Keratinocyte (primary cell): ENCODE measurements at regions not wholly inside any gene's neighbourhood (a gene's known extent, or its start where the extent isn't known, plus 50 kb on each side); places are given as distances from the start of the nearest gene placed in this dataset.

Experiments used
- DNase-seq: peaks from one replicate; pipeline ENCODE4 v3.0.0-alpha.2; 2011; ENCODE audit warnings: low read depth, missing footprints, low spot score
- FAIRE-seq: peaks from 2 replicates; lab custom pipeline; 2011; peaks lifted over from hg19 to GRCh38; lab: Jason Lieb, UNC
- H2AFZ ChIP-seq: 2 replicates; pipeline ENCODE4 v1.6.0; 2012; ENCODE audit warnings: low read length, control low read depth, inconsistent platforms; ENCODE audit not compliant: control insufficient read depth
- H3K27ac ChIP-seq: 2 replicates; pipeline ENCODE4 v1.5.1; 2011; ENCODE audit warnings: low read length; ENCODE audit not compliant: control insufficient read depth, insufficient read depth
- H3K27me3 ChIP-seq: 3 replicates; pipeline ENCODE4 v1.6.0; 2011; ENCODE audit warnings: low read length; ENCODE audit not compliant: control insufficient read depth, insufficient read depth; ENCODE audit errors: extremely low read depth
- H3K36me3 ChIP-seq, 2 experiments: 2 replicates in 1 of 2; 3 replicates in 1 of 2; pipeline ENCODE4 v1.5.1; 2011; ENCODE audit warnings: low read length in 2 of 2, mild to moderate bottlenecking in 1 of 2; ENCODE audit not compliant: control insufficient read depth in 2 of 2, insufficient read depth in 2 of 2; ENCODE audit errors: extremely low read depth in 1 of 2
- H3K4me1 ChIP-seq: 3 replicates; pipeline ENCODE4 v1.5.1; 2011; ENCODE audit warnings: low read length; ENCODE audit not compliant: control insufficient read depth, insufficient read depth; ENCODE audit errors: extremely low read depth
- H3K4me2 ChIP-seq: 3 replicates; pipeline ENCODE4 v1.6.0; 2011; ENCODE audit warnings: low read depth, low read length; ENCODE audit not compliant: control insufficient read depth, insufficient read depth; ENCODE audit errors: extremely low read depth
- H3K4me3 ChIP-seq, 3 experiments: fragments of 200-600 bp in 1 of 3; sonication (generic) in 1 of 3; 2 replicates in 2 of 3; 3 replicates in 1 of 3; pipeline ENCODE4 v1.5.1; 2011 to 2016; ENCODE audit warnings: low read length in 3 of 3, mild to moderate bottlenecking in 3 of 3, control low read depth in 2 of 3, inconsistent platforms in 1 of 3, low read depth in 1 of 3, mixed read lengths in 1 of 3, mixed run types in 1 of 3, moderate library complexity in 1 of 3; ENCODE audit not compliant: control insufficient read depth in 2 of 3, insufficient read depth in 2 of 3; ENCODE audit errors: extremely low read depth in 1 of 3
- H3K79me2 ChIP-seq: 2 replicates; pipeline ENCODE4 v1.6.0; 2012; ENCODE audit warnings: low read length; ENCODE audit not compliant: control insufficient read depth, insufficient read depth
- H3K9ac ChIP-seq: 3 replicates; pipeline ENCODE4 v1.6.0; 2011; ENCODE audit warnings: low read length; ENCODE audit not compliant: control insufficient read depth, insufficient read depth; ENCODE audit errors: extremely low read depth
- H3K9me1 ChIP-seq: 3 replicates; pipeline ENCODE4 v1.6.0; 2011; ENCODE audit warnings: low read length; ENCODE audit not compliant: control insufficient read depth, insufficient read depth; ENCODE audit errors: extremely low read depth
- H3K9me3 ChIP-seq: 2 replicates; pipeline ENCODE4 v1.5.1; 2012; ENCODE audit warnings: low read depth, low read length; ENCODE audit not compliant: control insufficient read depth
- H4K20me1 ChIP-seq: 3 replicates; pipeline ENCODE4 v1.6.0; 2011; ENCODE audit warnings: low read length; ENCODE audit not compliant: control insufficient read depth, insufficient read depth; ENCODE audit errors: extremely low read depth
- EZH2 ChIP-seq: IDR thresholded peaks from one replicate; pipeline ENCODE4 v1.6.1; 2012; ENCODE audit warnings: inconsistent platforms, mild to moderate bottlenecking, low read length, moderate library complexity
- dilution Hi-C: fragments of 300-500 bp; cut with MboI; formaldehyde crosslinking; loops from one replicate; pipeline ENCODE4 v1.7.0; 2020; ENCODE audit warnings: low sequenced_read_pairs; ENCODE audit not compliant: extremely low pct_ligation_motif_present
- TF ChIP-seq, protein P1 (sequence below), 3 experiments: IDR thresholded peaks in 1 of 3; conservative IDR thresholded peaks in 1 of 3; optimal IDR thresholded peaks in 1 of 3; 2 replicates in 2 of 3; 3 replicates in 1 of 3; pipeline versions ENCODE3 to v1.5.1; 2011; ENCODE audit warnings: low read length in 3 of 3, mild to moderate bottlenecking in 3 of 3, moderate library complexity in 2 of 3, control low read depth in 1 of 3, inconsistent platforms in 1 of 3; ENCODE audit not compliant: insufficient read depth in 2 of 3; ENCODE audit errors: extremely low read depth in 1 of 3

DNA sequence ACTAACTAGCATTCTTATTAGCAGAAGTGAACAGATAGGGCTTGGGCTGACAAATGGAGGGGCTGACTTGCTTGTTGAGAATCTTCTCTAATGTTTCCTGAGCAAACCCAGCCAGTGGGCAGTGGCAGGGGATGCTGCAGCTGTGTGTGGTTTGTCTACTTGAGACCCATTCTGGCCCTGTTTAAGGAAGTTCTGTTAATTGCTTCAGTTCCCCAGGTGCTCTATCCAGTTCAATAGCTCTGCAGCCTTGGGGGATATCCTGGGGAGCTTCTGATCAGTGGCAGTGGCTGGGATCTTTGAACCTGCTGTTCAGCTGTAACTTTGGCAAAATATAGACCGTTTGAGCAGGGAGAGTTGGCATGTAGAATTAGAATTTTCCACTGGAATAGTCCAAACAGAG lies 137.4 kb downstream of the ZNF326 start:
- Histone ChIP-seq H3K79me2 (no peaks in the 10 kb centered on the region), H3K36me3 (no peaks in the 10 kb centered on the region), H3K9me1 (no peaks in the 10 kb centered on the region), H3K27me3 (peaks cover 4% of the 10 kb centered on the region), H3K9me3 (no peaks in the 10 kb centered on the region), H2AFZ (no peak overlapping the region), H3K4me2 (no peak overlapping the region), H3K4me3 (no peak overlapping the region), H3K27ac (no peak overlapping the region), H3K4me1 (no peaks in the 10 kb centered on the region), H3K9ac (no peak overlapping the region), H4K20me1 (no peaks in the 10 kb centered on the region)
- no peak for DNase-seq
- no peak for FAIRE-seq
- TF ChIP-seq, protein P1, sequence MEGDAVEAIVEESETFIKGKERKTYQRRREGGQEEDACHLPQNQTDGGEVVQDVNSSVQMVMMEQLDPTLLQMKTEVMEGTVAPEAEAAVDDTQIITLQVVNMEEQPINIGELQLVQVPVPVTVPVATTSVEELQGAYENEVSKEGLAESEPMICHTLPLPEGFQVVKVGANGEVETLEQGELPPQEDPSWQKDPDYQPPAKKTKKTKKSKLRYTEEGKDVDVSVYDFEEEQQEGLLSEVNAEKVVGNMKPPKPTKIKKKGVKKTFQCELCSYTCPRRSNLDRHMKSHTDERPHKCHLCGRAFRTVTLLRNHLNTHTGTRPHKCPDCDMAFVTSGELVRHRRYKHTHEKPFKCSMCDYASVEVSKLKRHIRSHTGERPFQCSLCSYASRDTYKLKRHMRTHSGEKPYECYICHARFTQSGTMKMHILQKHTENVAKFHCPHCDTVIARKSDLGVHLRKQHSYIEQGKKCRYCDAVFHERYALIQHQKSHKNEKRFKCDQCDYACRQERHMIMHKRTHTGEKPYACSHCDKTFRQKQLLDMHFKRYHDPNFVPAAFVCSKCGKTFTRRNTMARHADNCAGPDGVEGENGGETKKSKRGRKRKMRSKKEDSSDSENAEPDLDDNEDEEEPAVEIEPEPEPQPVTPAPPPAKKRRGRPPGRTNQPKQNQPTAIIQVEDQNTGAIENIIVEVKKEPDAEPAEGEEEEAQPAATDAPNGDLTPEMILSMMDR (optimal IDR thresholded peaks at IDR 0.05 in 1 of 3, IDR thresholded peaks at IDR 0.05 in 1 of 3, conservative IDR thresholded peaks at IDR 0.05 in 1 of 3; ENCODE audit: extremely low read depth in 1 of 3, insufficient read depth in 2 of 3, low read length in 3 of 3): no peak
- TF ChIP-seq EZH2: no peak
- dilution Hi-C loops: no loop called here

DNA sequence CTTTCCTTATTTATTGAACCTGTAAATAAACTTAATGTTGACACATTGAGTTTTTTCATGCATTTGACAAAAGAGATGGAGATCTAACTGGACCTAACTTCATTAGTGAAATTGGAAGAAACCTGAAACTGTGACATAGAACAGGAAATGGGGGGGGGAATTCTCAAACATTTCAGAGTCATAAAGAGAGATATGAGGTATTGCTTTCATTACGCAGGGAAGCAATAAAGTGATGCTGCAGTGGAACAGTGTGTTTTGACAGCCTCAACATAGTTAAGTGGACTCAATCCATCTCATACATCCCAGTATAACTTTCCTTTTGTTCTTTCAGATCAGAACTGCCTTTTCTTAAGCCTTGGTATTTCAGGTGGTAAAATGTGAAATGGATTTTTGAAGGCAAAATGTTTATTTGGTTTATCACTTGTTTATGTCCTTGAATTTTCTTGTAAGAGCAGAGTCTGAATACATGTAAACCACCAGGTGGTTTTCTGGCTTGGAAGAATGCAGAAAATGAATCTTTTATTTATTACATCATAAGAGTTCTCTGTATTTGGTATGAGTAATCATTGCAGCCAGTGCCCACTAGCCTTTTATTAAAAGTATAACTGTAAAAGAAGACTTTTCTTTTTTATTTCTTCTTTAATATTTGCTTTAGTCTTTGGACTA lies 132.5 kb downstream of the ZNF326 start:
- Histone ChIP-seq H4K20me1 (no peaks in the 10 kb centered on the region), H3K4me3 (no peak overlapping the region), H3K9me1 (no peaks in the 10 kb centered on the region), H3K27ac (no peak overlapping the region), H3K4me2 (no peak overlapping the region), H3K4me1 (no peaks in the 10 kb centered on the region), H3K27me3 (peaks cover 4% of the 10 kb centered on the region), H2AFZ (no peak overlapping the region), H3K36me3 (no peaks in the 10 kb centered on the region), H3K79me2 (no peaks in the 10 kb centered on the region), H3K9ac (no peak overlapping the region), H3K9me3 (no peaks in the 10 kb centered on the region)
- DNase-seq: no peak
- dilution Hi-C loops: no loop called here
- TF ChIP-seq EZH2: no peak
- TF ChIP-seq, protein P1 (optimal IDR thresholded peaks at IDR 0.05 in 1 of 3, IDR thresholded peaks at IDR 0.05 in 1 of 3, conservative IDR thresholded peaks at IDR 0.05 in 1 of 3; ENCODE audit: extremely low read depth in 1 of 3, insufficient read depth in 2 of 3, low read length in 3 of 3): no peak
- no peak for FAIRE-seq
